A673 (cell line): ENCODE measurements at regions not wholly inside any gene's neighbourhood (a gene's known extent, or its start where the extent isn't known, plus 50 kb on each side); places are given as distances from the start of the nearest gene placed in this dataset.

Experiments used
- BruUV-seq: library from RNA; stranded (reverse); fragments of 400-500 nt; replicated peaks from 2 replicates; lab custom pipeline; 2021; lab: Mats Ljungman, UMichigan
- CTCF ChIA-PET: fragments of 300-600 bp; sonication (Branson Sonifier 250); formaldehyde crosslinking; loops from one replicate; lab custom pipeline; 2022; ENCODE audit warnings: antibody characterized with exemption; lab: Charles Lee
- POLR2A ChIA-PET: fragments of 300-600 bp; sonication (Branson Sonifier 250); formaldehyde crosslinking; loops from one replicate; lab custom pipeline; 2022; ENCODE audit warnings: antibody characterized with exemption; ENCODE audit not compliant: low non-redundant PET; lab: Charles Lee
- DNase-seq: peaks from one replicate; pipeline ENCODE4 v3.0.0-alpha.2; 2015; ENCODE audit warnings: low spot score
- H3K27ac ChIP-seq: fragments of 200-600 bp; sonication (generic); 2 replicates; pipeline ENCODE4 v1.5.1; 2016; ENCODE audit warnings: mixed run types, low read depth, mild to moderate bottlenecking, mixed read lengths, antibody characterized with exemption, low read length; ENCODE audit not compliant: poor library complexity, severe bottlenecking
- H3K27me3 ChIP-seq: fragments of 200-600 bp; sonication (generic); replicated peaks from 2 replicates; pipeline ENCODE4 v1.6.1; 2017; ENCODE audit warnings: mixed run types, low read depth, mild to moderate bottlenecking, mixed read lengths, antibody characterized with exemption, low read length; ENCODE audit not compliant: insufficient read depth, poor library complexity
- H3K36me3 ChIP-seq: fragments of 200-600 bp; sonication (generic); 2 replicates; pipeline ENCODE4 v1.6.1; 2016; ENCODE audit warnings: mixed run types, mild to moderate bottlenecking, mixed read lengths, antibody characterized with exemption, low read length; ENCODE audit not compliant: insufficient read depth, poor library complexity, severe bottlenecking
- H3K4me1 ChIP-seq: fragments of 200-600 bp; sonication (generic); 2 replicates; pipeline ENCODE4 v1.6.1; 2017; ENCODE audit warnings: mixed run types, mild to moderate bottlenecking, mixed read lengths, antibody characterized with exemption, low read length; ENCODE audit not compliant: insufficient read depth, poor library complexity, severe bottlenecking
- H3K4me3 ChIP-seq: fragments of 200-600 bp; sonication (generic); 2 replicates; pipeline ENCODE4 v1.5.1; 2016; ENCODE audit warnings: low read depth, mixed run types, mild to moderate bottlenecking, mixed read lengths, low read length; ENCODE audit not compliant: poor library complexity, severe bottlenecking
- H3K9me3 ChIP-seq: fragments of 200-600 bp; sonication (generic); 2 replicates; pipeline ENCODE4 v1.6.1; 2016; ENCODE audit warnings: mixed run types, low read depth, mild to moderate bottlenecking, mixed read lengths, antibody characterized with exemption, low read length; ENCODE audit not compliant: poor library complexity, severe bottlenecking
- CTCF ChIP-seq: fragments of 300-800, 200-600 bp; sonication (generic); conservative IDR thresholded peaks from 2 replicates; pipeline ENCODE4 v1.5.1; 2017; ENCODE audit warnings: low read depth, mild to moderate bottlenecking, antibody characterized with exemption, low read length, moderate library complexity, mixed read lengths
- EZH2 ChIP-seq: fragments of 200-600 bp; sonication (generic); IDR thresholded peaks from 2 replicates; pipeline ENCODE4 v1.6.1; 2017; ENCODE audit warnings: borderline replicate concordance, low read depth, mild to moderate bottlenecking, mixed read lengths, antibody characterized with exemption, low read length; ENCODE audit not compliant: poor library complexity, severe bottlenecking
- intact Hi-C: fragments of 100-400 bp; cut with micrococcal nuclease; formaldehyde crosslinking; loops from one replicate; pipeline ENCODE4 v1.10.0; 2022; ENCODE audit not compliant: unreplicated experiment

DNA sequence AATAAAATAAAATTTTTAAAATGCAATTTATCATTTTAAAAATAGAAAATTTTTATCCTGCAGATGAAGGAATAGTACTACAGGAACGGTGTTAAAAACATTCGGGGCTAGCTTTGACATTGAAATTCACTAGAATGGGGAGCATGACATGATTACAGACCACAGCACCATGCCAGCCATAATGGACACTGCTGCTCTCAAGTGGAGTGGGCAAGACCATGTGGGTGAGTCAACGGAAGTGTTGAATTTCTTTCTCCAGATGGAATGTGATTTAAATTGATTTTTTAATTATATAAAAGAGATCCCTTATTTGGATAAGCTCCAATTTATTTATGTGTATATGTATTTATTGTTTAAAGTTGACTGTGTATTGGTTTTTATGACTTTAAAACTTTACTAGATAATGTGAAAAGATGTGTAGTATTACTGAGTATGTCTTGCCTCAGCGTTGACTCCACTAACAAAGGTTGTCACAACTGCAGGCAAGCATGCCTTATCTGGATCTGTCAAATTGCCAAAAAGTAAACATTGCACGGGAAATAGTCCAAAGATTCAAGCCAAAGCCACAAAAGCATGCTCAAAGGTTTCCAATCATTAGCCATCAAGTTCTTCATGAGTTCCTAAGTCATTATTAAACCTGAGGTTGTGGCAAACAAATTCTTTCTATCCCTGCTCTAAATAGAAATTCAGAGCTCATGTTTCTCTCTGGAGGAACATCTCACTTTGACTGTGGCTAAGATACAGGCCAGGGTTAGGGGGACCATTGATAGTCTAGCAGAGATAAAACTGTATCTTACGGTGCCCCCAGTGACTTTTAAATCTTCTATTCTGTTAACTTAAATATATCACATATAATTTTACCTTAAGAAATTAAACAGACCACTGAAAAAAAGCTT is 536.9 kb downstream of the TMX3 start:
- H3K9me3 ChIP-seq = peaks cover 9% of the 10 kb centered on the region
- POLR2A ChIA-PET = no interaction called here
- no peaks in the 10 kb centered on the region for H3K36me3 ChIP-seq
- no TSS peak for BruUV-seq
- CTCF ChIA-PET = no interaction called here
- peaks cover 3% of the 10 kb centered on the region for H3K4me1 ChIP-seq
- H3K27me3 ChIP-seq = no peaks in the 10 kb centered on the region
- DNase-seq = peak; percentile 29
- no peak overlapping the region for H3K27ac ChIP-seq
- TF ChIP-seq CTCF = no peak
- no peak for TF ChIP-seq EZH2
- intact Hi-C loops = no loop called here
- H3K4me3 ChIP-seq = no peak overlapping the region

DNA sequence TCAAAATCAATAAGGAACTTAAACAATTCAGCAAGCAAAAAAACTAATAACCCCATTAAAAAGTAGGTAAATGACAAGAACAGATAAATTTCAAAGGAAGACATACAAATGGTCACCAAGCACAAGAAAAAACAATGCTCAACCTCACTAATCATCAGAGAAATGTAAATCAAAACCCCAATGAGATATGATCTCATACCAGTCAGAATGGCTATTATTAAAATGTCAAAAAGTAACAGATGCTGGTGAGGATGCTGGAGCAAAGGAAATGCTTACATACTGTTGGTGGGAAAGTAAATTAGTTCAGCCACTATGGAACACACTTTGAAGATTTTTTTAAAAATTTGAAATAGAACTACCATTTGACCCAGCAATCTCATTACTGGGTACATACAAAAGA is 538.0 kb downstream of the TMX3 start:
- ChIA-PET CTCF (no interaction called here), POLR2A (no interaction called here)
- Histone ChIP-seq H3K9me3 (peaks cover 9% of the 10 kb centered on the region), H3K36me3 (no peaks in the 10 kb centered on the region), H3K27ac (no peak overlapping the region), H3K27me3 (no peaks in the 10 kb centered on the region), H3K4me1 (peaks cover 3% of the 10 kb centered on the region), H3K4me3 (no peak overlapping the region)
- DNase-seq = no peak
- intact Hi-C loops = no loop called here
- no TSS peak for BruUV-seq
- TF ChIP-seq CTCF (no peak), EZH2 (no peak)

- BruUV-seq = no TSS peak
- H3K27ac ChIP-seq = no peak overlapping the region
- ChIA-PET CTCF (no interaction called here), POLR2A (no interaction called here)
- H3K27me3 ChIP-seq = no peaks in the 10 kb centered on the region
- intact Hi-C loops = no loop called here
- H3K4me1 ChIP-seq = no peaks in the 10 kb centered on the region
- H3K4me3 ChIP-seq = no peak overlapping the region
- no peaks in the 10 kb centered on the region for H3K36me3 ChIP-seq
- TF ChIP-seq CTCF (0 out of 2 replicates have a peak, but pooled peaks have one; percentile 18), EZH2 (no peak)
- DNase-seq = peak; percentile 9
- peaks cover 9% of the 10 kb centered on the region for H3K9me3 ChIP-seq
Observed at GRCh38 chr18:68172842-68173549, 541.9 kb downstream of the TMX3 start.
